LNCAP (cell line): ENCODE measurements at regions not wholly inside any gene's neighbourhood (a gene's known extent, or its start where the extent isn't known, plus 50 kb on each side); places are given as distances from the start of the nearest gene placed in this dataset.

ENCODE experiments used
- CTCF ChIP-seq: fragments of 450-650 bp; IDR thresholded peaks from 2 replicates; pipeline ENCODE4 v1.5.1; 2017; ENCODE audit warnings: mild to moderate bottlenecking

GRCh38 chr4:174047363-174047762 lies 236.1 kb downstream of the FBXO8 start:
- TF ChIP-seq CTCF = no peak

GRCh38 chr4:174045381-174045780 lies 238.1 kb downstream of the FBXO8 start:
- no peak for TF ChIP-seq CTCF

GRCh38 chr4:174041555-174042105 lies 241.8 kb downstream of the FBXO8 start:
- TF ChIP-seq CTCF = no peak

DNA sequence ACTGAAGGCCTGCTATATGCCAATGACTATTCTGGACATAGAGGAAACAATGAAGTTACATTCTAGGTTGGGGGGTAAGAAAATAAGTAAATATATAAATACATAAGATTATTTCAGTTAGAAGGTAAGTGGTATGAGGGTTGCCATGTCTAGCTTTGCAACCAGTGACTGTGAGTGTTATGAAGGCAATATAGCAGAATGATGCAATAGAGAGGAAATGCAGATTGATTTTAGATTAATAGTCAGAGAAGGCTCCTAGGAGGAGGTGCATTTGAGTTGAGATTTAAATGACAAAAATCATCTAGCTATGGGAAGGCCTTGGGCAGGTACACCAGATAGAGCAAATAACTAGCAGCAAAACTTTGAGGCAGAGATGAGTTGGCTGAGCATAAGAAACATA lies 243.2 kb downstream of the FBXO8 start:
- no peak for TF ChIP-seq CTCF

DNA sequence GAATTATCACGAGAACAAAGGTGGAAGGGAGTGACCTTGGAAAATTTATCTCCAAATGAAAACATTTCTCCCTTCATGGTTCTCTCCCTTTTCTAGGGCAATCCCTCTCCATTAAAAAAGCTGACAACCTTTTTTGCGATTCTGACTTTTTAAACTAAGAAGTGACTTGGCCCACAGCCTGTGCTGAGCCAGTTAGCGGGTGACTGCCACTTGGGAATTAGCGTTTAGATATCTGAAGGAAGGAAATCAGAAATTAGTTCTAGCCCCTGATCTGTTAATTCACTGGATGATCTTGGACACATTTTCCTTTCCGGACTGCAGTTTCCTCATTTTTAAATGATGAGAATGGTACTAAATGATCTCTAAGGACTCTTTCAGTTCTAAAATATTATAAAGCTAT lies 245.0 kb downstream of the FBXO8 start:
- TF ChIP-seq CTCF = no peak

DNA sequence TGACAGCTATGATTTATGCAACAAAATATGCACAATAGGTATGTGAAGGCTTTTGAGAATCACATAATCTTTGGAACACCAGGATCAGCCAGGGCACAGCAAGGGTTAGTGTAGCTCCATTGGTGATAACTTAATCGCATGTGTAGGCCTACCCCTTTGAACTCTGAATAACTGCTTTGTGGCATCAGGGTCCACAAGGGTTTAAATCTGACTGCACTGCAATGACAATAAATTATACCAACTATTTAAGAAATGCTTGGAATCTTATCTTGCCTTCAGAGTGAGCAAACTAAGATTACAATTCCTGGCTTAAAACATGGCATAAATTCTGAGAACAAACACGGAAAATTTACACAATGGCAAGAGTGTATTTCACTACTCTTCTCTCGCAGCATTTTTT lies 245.8 kb downstream of the FBXO8 start:
- TF ChIP-seq CTCF = no peak

- no peak for TF ChIP-seq CTCF
Measured at GRCh38 chr4:174037049-174037448, 246.4 kb downstream of the FBXO8 start.

GRCh38 chr4:174036576-174036975 lies 246.9 kb downstream of the FBXO8 start:
- no peak for TF ChIP-seq CTCF
